NCI-H774 (cell line): ENCODE measurements at regions not wholly inside any gene's neighbourhood (a gene's known extent, or its start where the extent isn't known, plus 50 kb on each side); places are given as distances from the start of the nearest gene placed in this dataset.
"Not testable (repeated sequence)": the region's sequence is repeated elsewhere in the genome, so short reads cannot be mapped to it uniquely, and the experiment has no call there.

Source experiments
- DNase-seq: peaks from one replicate; lab custom pipeline; 2025; lab: John Stamatoyannopoulos, UW

DNA sequence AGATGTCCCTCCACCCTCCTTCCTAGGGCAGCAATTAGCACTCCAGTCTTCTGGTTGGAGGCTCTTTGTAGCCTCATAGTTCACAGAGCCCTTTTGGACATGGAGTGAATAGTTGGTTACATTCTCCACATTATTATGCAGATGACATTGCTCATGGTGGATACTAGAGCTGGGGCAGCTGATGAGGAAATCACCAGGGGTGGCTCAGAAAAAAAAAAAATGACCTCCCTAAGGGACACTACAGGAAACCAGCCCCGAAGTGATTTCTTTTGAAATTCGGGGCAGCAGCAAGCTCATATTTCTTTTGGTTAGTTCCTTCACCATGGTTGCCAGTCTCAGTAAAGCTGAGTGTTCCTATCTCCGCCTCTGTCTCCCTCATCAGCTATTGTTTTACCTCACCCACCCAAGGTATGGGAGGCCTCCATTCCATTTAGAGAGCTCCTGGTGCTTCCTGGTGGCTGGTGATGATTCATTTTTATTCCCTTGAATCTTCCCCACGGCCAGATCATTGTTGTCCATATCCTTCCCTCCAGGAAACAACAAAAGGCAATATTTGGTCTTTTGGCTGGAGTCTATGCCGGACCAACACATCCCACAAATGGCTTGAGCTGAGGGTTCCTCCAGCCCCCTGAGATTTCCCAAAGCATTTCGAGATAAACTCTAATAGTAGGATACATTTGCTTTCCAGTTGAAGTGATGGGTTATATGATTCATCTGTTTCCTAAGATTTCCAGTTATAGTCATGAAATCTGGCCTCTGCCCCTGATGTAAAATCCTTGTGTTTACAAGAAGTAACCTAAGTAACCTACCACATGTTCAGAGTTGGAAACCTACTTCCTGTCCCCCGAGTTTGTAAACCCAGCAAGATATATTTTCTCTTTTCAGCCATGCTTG, 56.2 kb upstream of the NID2 start:
- DNase-seq: no peak

DNA sequence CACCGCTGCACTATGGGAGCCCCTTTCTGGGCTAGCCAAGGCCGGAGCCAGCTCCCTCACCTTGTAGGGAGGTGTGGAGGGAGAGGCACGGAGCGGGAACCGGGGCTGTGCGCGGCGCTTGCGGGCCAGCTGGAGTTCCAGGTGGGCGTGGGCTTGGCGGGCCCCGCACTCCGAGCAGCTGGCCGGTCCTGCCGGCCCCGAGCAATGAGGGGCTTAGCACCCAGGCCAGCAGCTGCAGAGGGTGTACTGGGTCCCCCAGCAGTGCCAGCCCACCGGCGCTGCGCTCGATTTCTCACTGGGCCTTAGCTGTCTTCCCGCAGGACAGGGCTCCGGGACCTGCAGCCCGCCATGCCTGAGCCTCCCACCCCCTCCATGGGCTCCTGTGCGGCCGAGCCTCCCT, 53.3 kb upstream of the NID2 start:
- not testable (repeated sequence) for DNase-seq

DNA sequence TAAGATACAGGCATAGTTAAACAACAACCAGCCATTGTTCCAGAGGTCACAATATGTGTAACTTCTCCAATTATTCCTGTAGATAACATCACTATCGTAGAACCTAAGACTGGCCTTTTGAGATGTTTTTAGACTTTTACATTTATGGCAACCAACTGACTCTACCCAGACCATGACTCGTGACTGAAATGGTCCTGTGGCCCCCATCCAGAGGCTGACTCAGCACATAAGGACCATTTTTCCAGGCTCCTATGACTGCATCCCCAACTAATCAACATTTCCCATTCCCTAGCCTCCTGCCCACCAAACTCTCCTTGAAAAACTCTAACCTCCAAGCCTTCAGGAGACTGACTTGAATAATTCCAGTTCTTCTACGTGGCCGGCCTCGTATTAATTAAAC, 52.6 kb upstream of the NID2 start:
- DNase-seq: no peak

DNA sequence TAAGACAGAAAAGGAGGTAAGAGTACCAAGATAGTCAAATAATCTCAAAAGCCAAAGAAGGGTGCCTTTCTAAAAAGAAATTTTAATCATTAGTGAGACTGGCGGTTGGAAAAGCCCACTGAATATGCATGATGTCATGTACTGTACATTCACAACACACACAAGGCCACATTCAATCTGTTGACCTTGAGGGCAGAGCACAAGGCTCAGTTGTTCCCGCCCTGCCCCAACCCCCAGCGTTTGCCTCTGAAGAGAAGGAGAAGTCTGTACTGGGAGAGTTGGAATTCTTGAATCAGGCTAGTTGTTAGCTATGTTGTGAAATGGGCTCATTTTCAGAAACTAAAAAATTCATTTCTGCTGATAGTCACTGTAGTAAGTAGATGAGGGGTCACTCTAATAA, 50.2 kb upstream of the NID2 start:
- no peak for DNase-seq
